Gastroesophageal sphincter (tissue), 4 donors: ENCODE measurements at regions not wholly inside any gene's neighbourhood (a gene's known extent, or its start where the extent isn't known, plus 50 kb on each side); places are given as distances from the start of the nearest gene placed in this dataset.

Experiments used
- ATAC-seq: fragments of 150-250 bp; one replicate; pipeline ENCODE4 v1.9.1; 2016; ENCODE audit warnings: mild to moderate bottlenecking, moderate library complexity
- H3K27ac ChIP-seq, 4 donors: fragments of 200-600 bp; sonication (generic) in 3 of 4; 1 replicate in 3 of 4; 2 replicates in 1 of 4; pipeline ENCODE4 v1.5.1; 2016 to 2019
- H3K27me3 ChIP-seq: fragments of 200-600 bp; sonication (generic); one replicate; pipeline ENCODE4 v1.5.1; 2019
- H3K36me3 ChIP-seq, 2 donors: fragments of 200-600 bp; sonication (generic); one replicate each; pipeline ENCODE4 v1.5.1; 2019; ENCODE audit warnings: control low read depth in 1 of 2
- H3K4me1 ChIP-seq, 3 donors: fragments of 200-600 bp; sonication (generic); 1 replicate in 2 of 3; 2 replicates in 1 of 3; pipeline ENCODE4 v1.5.1; 2016 to 2019; ENCODE audit warnings: control low read depth in 2 of 3
- H3K4me3 ChIP-seq, 2 donors: fragments of 200-600 bp; sonication (generic); one replicate each; pipeline ENCODE4 v1.5.1; 2019; ENCODE audit warnings: mild to moderate bottlenecking in 1 of 2, moderate library complexity in 1 of 2
- H3K9me3 ChIP-seq, 3 donors: fragments of 200-600 bp; sonication (generic); one replicate each; pipeline ENCODE4 v1.5.1; 2017 to 2019; ENCODE audit warnings: control low read depth in 2 of 3
- CTCF ChIP-seq, 4 experiments: fragments of 200-600 bp in 2 of 4; fragments of 450-650 bp in 2 of 4; sonication (generic) in 1 of 4; IDR thresholded peaks; one replicate each; pipeline ENCODE4 v1.5.1; 2017 to 2019; ENCODE audit warnings: antibody characterized with exemption in 4 of 4, mild to moderate bottlenecking in 2 of 4, moderate library complexity in 2 of 4
- EP300 ChIP-seq: sonication (generic); formaldehyde crosslinking; IDR thresholded peaks from one replicate; pipeline ENCODE4 v1.6.1; 2017; ENCODE audit warnings: antibody characterized with exemption, mild to moderate bottlenecking
- POLR2A ChIP-seq, 2 donors: fragments of 450-650 bp; IDR thresholded peaks; one replicate each; pipeline ENCODE4 v1.6.1; 2017; ENCODE audit warnings: antibody characterized with exemption in 2 of 2, mild to moderate bottlenecking in 2 of 2, moderate library complexity in 1 of 2
- POLR2AphosphoS5 ChIP-seq: sonication (generic); formaldehyde crosslinking; IDR thresholded peaks from one replicate; pipeline ENCODE4 v1.6.1; 2017; ENCODE audit warnings: antibody characterized with exemption
- WGBS, 2 donors: methylation state at CpG; one replicate each; pipeline ENCODE4 v1.1.5; 2018; ENCODE audit warnings: low coverage in 1 of 2; 5-methylcytosine and 5-hydroxymethylcytosine counted together

- Histone ChIP-seq H3K4me1 (no peaks in the 10 kb centered on the region), H3K9me3 (peaks cover 0 to 4% (median 0%) of the 10 kb centered on the region in 3 donors), H3K36me3 (no peaks in the 10 kb centered on the region), H3K27me3 (no peaks in the 10 kb centered on the region), H3K4me3 (no peak overlapping the region), H3K27ac (no peak overlapping the region)
- WGBS, 2 donors: no CpG with 5 or more reads among the region's 9 CpGs
- TF ChIP-seq POLR2AphosphoS5: no peak
- no peak for TF ChIP-seq EP300
- TF ChIP-seq POLR2A (IDR thresholded peaks at IDR 0.05): no peak
- no peak for TF ChIP-seq CTCF (IDR thresholded peaks at IDR 0.05)
- no peak for ATAC-seq
Observed at GRCh38 chr6:67031451-67031850, 1324.4 kb upstream of the EYS start.

GRCh38 chr6:67030861-67031260, 1323.8 kb upstream of the EYS start:
- no peak overlapping the region for H3K27ac ChIP-seq
- no peaks in the 10 kb centered on the region for H3K4me1 ChIP-seq
- 100% methylated on average over 4 of the region's 19 CpGs; no CpG with 5 or more reads in 1 of the 2 donors for WGBS, 2 donors
- peaks cover 0 to 4% (median 0%) of the 10 kb centered on the region in 3 donors for H3K9me3 ChIP-seq
- ATAC-seq: no peak
- H3K36me3 ChIP-seq: no peaks in the 10 kb centered on the region
- H3K27me3 ChIP-seq: no peaks in the 10 kb centered on the region
- H3K4me3 ChIP-seq: no peak overlapping the region
- TF ChIP-seq EP300: no peak
- no peak for TF ChIP-seq CTCF (IDR thresholded peaks at IDR 0.05)
- TF ChIP-seq POLR2AphosphoS5: no peak
- no peak for TF ChIP-seq POLR2A (IDR thresholded peaks at IDR 0.05)

- WGBS, 2 donors: 54% methylated on average over 1 of the region's 1 CpG; no CpG with 5 or more reads in 1 of the 2 donors
- no peak overlapping the region for H3K4me3 ChIP-seq
- ATAC-seq: no peak
- no peaks in the 10 kb centered on the region for H3K27me3 ChIP-seq
- H3K9me3 ChIP-seq: no peaks in the 10 kb centered on the region
- TF ChIP-seq CTCF (IDR thresholded peaks at IDR 0.05) (no peak), EP300 (no peak), POLR2AphosphoS5 (no peak), POLR2A (IDR thresholded peaks at IDR 0.05) (no peak)
- H3K36me3 ChIP-seq: no peaks in the 10 kb centered on the region
- no peaks in the 10 kb centered on the region for H3K4me1 ChIP-seq
- H3K27ac ChIP-seq: no peak overlapping the region
Observed at GRCh38 chr6:67016921-67017460, 1310.0 kb upstream of the EYS start.

DNA sequence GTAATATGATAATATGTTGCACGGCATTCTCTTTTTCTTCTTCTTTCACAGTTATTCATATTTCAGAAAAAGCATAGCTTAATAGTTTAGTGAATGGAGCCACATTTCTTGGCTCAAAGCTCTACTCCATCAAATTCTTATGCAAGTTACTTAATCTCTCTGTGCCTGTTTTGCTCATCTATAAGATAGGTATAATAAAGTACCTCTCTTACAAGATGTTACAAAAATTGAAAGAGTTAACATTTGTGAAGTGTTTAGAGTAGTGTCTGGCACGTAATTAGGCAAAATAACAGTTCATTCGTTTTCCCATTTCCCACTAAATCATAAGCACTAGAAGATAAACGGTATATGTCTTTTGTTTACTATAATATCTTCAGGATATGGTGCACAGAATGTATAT, 1304.4 kb upstream of the EYS start:
- Histone ChIP-seq H3K27me3 (no peaks in the 10 kb centered on the region), H3K4me3 (no peak overlapping the region), H3K4me1 (no peaks in the 10 kb centered on the region), H3K9me3 (no peaks in the 10 kb centered on the region), H3K27ac (no peak overlapping the region), H3K36me3 (no peaks in the 10 kb centered on the region)
- ATAC-seq: no peak
- no peak for TF ChIP-seq POLR2AphosphoS5
- TF ChIP-seq CTCF (IDR thresholded peaks at IDR 0.05): no peak
- TF ChIP-seq POLR2A (IDR thresholded peaks at IDR 0.05): no peak
- TF ChIP-seq EP300: no peak
- 20 to 25% methylated on average over 4 of the region's 4 CpGs for WGBS, 2 donors

DNA sequence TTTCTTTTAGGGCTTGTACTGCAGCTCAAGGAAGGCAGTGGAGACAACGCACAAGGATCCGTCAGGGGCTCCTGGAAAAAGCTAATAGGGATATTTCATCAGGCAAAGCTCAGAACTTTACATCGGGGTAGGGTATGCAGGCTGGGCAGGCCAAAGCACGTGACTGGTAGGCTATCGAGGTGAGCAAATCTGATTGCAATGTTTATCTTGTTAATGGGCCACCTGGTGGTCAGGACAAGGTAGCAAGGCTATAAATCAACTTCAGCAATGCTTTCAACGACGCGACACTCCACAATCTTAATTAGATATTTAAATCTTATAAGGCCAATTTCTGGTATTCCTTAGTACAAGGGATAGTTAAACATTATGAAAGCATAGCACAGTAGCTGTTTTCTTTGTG, 1302.8 kb upstream of the EYS start:
- 65 to 79% methylated on average over 8 of the region's 8 CpGs for WGBS, 2 donors

More for the DNA sequence above, 1302.8 kb upstream of the EYS start:
- H3K36me3 ChIP-seq: no peaks in the 10 kb centered on the region
- H3K27ac ChIP-seq: no peak overlapping the region
- no peak for TF ChIP-seq POLR2AphosphoS5
- TF ChIP-seq CTCF (IDR thresholded peaks at IDR 0.05): no peak
- TF ChIP-seq POLR2A (IDR thresholded peaks at IDR 0.05): no peak
- no peak for TF ChIP-seq EP300
- no peaks in the 10 kb centered on the region for H3K27me3 ChIP-seq
- H3K4me3 ChIP-seq: no peak overlapping the region
- H3K9me3 ChIP-seq: no peaks in the 10 kb centered on the region
- no peak for ATAC-seq
- H3K4me1 ChIP-seq: no peaks in the 10 kb centered on the region
